ENCODE measurements at regions not wholly inside any gene's neighbourhood (a gene's known extent, or its start where the extent isn't known, plus 50 kb on each side); places are given as distances from the start of the nearest gene placed in this dataset.
"Not testable (repeated sequence)": the region's sequence is repeated elsewhere in the genome, so short reads cannot be mapped to it uniquely, and the experiment has no call there.

- 67 to 87% (median 76%) methylated on average over 1 of the region's 1 CpG for WGBS, 3 donors
- no peak for DNase-seq
- Histone ChIP-seq H3K27me3 (no peaks in the 10 kb centered on the region), H3K27ac (no peak overlapping the region), H3K4me3 (no peak overlapping the region), H3K4me1 (ENCODE audit: insufficient read depth) (no peaks in the 10 kb centered on the region), H3K36me3 (no peaks in the 10 kb centered on the region), H3K9me3 (no peaks in the 10 kb centered on the region)
- intact Hi-C loops (cut with DNase I), result no loop called here
- TF ChIP-seq EP300 (IDR thresholded peaks at IDR 0.05) (no peak), POLR2A (IDR thresholded peaks at IDR 0.05) (no peak), CTCF (IDR thresholded peaks at IDR 0.05) (no peak)
Measured at GRCh38 chr10:32217216-32217615, 129.7 kb downstream of the EPC1 start.

- intact Hi-C loops (cut with DNase I); H3K4me3 ChIP-seq; DNase-seq; H3K9me3 ChIP-seq; H3K27ac ChIP-seq; H3K36me3 ChIP-seq; H3K27me3 ChIP-seq; H3K4me1 ChIP-seq (ENCODE audit: insufficient read depth): not testable (repeated sequence)
- 23 to 26% (median 25%) methylated on average over 4 of the region's 4 CpGs for WGBS, 3 donors
Measured at GRCh38 chr10:32213838-32214237, 133.1 kb downstream of the EPC1 start.

GRCh38 chr10:32211046-32211363 is 136.0 kb downstream of the EPC1 start:
- intact Hi-C loops (cut with DNase I), result no loop called here
- no peaks in the 10 kb centered on the region for H3K9me3 ChIP-seq
- H3K27me3 ChIP-seq, result no peaks in the 10 kb centered on the region
- TF ChIP-seq CTCF (IDR thresholded peaks at IDR 0.05), result no peak
- TF ChIP-seq EP300 (IDR thresholded peaks at IDR 0.05), result no peak
- no peak for TF ChIP-seq POLR2A (IDR thresholded peaks at IDR 0.05)
- no peaks in the 10 kb centered on the region for H3K36me3 ChIP-seq
- no peak overlapping the region for H3K4me3 ChIP-seq
- 46 to 57% (median 46%) methylated on average over 3 of the region's 3 CpGs for WGBS, 3 donors
- no peak for DNase-seq
- no peaks in the 10 kb centered on the region for H3K4me1 ChIP-seq (ENCODE audit: insufficient read depth)
- H3K27ac ChIP-seq, result no peak overlapping the region

GRCh38 chr10:32210306-32211045 is 136.5 kb downstream of the EPC1 start:
- Histone ChIP-seq H3K4me1 (ENCODE audit: insufficient read depth) (no peaks in the 10 kb centered on the region), H3K9me3 (no peaks in the 10 kb centered on the region), H3K4me3 (no peak overlapping the region), H3K27ac (no peak overlapping the region), H3K36me3 (no peaks in the 10 kb centered on the region), H3K27me3 (no peaks in the 10 kb centered on the region)
- WGBS, 3 donors, result 56 to 59% (median 57%) methylated on average over 18 of the region's 18 CpGs
- intact Hi-C loops (cut with DNase I), result no loop called here
- TF ChIP-seq CTCF (IDR thresholded peaks at IDR 0.05) (peak in 1 of 3 donors; percentile 17), EP300 (IDR thresholded peaks at IDR 0.05) (no peak)
- no peak for DNase-seq

- intact Hi-C loops (cut with DNase I); H3K27me3 ChIP-seq; H3K9me3 ChIP-seq; H3K4me3 ChIP-seq; H3K36me3 ChIP-seq; H3K4me1 ChIP-seq (ENCODE audit: insufficient read depth); H3K27ac ChIP-seq; DNase-seq: not testable (repeated sequence)
- 85 to 86% (median 85%) methylated on average over 7 of the region's 7 CpGs for WGBS, 3 donors
Measured at GRCh38 chr10:32208005-32208404, 139.0 kb downstream of the EPC1 start.

Data from ovary (tissue), 7 donors.